ENCODE measurements at regions not wholly inside any gene's neighbourhood (a gene's known extent, or its start where the extent isn't known, plus 50 kb on each side); places are given as distances from the start of the nearest gene placed in this dataset.

- TF ChIP-seq CTCF (IDR thresholded peaks at IDR 0.05), result no peak
These were observed 145.8 kb downstream of the MSN start for GRCh38 chrX:65813245-65813644.

DNA sequence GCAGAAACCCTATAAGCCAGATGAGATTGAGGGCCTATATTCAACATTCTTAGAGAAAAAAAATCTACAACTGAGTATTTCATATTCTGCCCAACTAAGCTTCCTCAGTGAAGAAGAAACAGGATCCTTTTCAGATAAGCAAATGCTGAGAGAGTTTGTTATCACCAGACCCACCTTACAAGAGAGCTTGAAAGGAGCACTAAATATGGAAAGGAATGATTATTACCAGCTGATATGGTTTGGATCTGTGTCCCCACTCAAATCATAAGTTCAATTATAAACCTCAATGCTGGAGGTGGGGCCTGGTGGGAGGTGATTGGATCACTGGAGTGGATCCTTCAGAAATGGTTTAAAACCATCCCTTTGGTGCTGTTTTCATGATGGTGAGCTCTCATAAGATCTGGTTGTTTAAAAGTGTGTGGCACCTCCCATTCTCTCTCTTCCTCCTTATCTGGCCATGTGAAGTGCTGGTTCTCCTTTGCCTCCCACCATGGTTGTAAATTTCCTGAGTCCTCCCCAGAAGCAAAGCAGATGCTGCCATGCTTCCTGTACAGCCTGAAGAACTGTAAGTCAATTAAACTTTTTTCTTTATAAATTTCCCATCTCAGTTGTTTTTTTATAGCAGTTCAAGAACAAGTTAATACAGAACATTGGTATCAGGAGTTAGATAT, 144.2 kb downstream of the MSN start:
- TF ChIP-seq CTCF (IDR thresholded peaks at IDR 0.05), result no peak

Data from LNCAP (cell line).